ENCODE measurements at regions not wholly inside any gene's neighbourhood (a gene's known extent, or its start where the extent isn't known, plus 50 kb on each side); places are given as distances from the start of the nearest gene placed in this dataset.

GRCh38 chr1:96996001-96996400, 274.4 kb downstream of the PTBP2 start:
- DNase-seq (ENCODE audit: low spot score) = no peak

- DNase-seq (ENCODE audit: low spot score) = no peak
These were observed 276.1 kb downstream of the PTBP2 start for GRCh38 chr1:96997717-96998116.

- no peak for DNase-seq (ENCODE audit: low spot score)
These were observed 276.9 kb downstream of the PTBP2 start for GRCh38 chr1:96998466-96998865.

GRCh38 chr1:96999191-96999590, 277.6 kb downstream of the PTBP2 start:
- no peak for DNase-seq (ENCODE audit: low spot score)

DNA sequence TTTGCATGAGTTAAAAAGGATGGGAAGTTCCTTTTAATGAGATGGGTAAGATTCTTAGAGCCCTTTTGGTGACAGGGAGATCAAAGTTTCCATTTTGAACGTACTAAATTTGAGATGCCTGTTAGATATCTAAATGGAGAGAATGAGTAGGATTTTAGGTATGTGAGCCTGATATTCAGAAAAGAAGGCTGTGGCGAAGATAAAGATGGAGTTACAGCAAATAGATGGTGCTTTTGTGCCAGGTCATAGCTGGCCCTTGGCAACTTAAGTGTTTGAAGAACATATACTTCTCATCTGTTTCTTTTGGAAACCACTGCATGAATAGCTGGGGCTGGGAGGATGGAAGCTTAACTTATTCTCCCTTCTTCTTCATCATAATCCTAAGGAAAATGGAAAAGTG, 282.5 kb downstream of the PTBP2 start:
- no peak for DNase-seq (ENCODE audit: low spot score)

- no peak for DNase-seq (ENCODE audit: low spot score)
These were observed 283.2 kb downstream of the PTBP2 start for GRCh38 chr1:97004743-97005142.

DNA sequence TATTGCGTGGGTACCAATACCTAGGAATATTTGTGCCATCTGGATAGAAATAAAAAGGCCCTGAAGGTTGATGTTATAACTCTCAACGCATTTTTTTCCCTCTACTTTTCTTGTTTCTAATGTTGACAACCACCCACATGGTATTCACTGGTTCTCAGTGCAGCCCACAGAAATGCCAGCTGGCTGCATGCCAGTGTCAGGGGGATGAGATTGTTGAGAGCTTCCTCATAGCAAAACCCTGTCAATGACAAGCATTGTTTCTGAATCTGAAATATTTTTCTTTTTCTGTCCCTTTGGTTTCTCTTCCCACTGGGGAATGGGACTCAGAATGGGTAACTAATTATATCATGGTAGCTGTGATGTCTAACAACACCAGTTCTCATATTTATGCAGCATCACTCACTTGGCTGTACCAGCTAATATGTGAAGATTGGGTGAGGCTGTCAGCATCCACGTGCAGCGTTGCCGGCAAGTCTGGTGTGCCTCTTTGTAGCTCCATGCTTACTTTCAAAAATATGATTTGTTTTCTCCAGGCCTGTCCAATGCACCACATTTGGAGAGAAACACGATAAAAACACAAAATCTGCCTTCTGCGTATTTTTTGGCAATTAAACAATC, 284.6 kb downstream of the PTBP2 start:
- DNase-seq (ENCODE audit: low spot score) = no peak

DNA sequence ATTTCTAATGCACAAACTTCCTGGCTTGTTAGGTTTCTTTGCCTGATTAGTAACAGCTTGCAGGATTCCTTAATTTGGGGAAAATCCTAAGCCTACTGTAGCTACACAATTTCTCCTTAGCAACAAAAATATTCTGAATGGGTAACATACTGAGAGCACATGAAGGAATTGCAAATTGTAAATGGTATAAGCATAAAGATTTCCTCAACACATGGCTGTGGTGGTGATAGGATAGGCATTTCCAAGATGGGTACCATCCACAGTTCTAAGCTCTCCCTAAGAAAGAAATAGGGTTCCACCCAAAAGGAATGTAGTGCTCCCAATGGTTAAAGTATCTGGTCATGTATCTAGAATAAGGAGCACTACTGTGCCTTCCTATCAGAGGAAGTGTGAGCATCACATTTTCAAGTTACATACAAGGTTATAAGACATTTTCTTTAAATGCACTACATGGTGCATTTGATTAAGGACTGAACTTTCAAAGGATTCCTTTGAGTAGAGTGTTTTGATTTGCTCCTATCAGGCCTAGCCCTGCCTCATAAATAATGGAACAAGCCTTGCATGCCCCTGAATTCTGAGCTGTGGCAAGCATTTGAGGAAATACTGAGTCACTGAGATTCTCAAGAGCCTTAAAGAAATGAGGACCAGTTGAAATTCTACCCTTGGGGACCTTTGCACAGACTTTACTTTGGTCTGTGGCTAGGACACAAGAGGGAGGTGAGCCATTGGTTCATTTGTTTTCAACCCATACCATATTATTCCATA, 286.4 kb downstream of the PTBP2 start:
- no peak for DNase-seq (ENCODE audit: low spot score)

DNA sequence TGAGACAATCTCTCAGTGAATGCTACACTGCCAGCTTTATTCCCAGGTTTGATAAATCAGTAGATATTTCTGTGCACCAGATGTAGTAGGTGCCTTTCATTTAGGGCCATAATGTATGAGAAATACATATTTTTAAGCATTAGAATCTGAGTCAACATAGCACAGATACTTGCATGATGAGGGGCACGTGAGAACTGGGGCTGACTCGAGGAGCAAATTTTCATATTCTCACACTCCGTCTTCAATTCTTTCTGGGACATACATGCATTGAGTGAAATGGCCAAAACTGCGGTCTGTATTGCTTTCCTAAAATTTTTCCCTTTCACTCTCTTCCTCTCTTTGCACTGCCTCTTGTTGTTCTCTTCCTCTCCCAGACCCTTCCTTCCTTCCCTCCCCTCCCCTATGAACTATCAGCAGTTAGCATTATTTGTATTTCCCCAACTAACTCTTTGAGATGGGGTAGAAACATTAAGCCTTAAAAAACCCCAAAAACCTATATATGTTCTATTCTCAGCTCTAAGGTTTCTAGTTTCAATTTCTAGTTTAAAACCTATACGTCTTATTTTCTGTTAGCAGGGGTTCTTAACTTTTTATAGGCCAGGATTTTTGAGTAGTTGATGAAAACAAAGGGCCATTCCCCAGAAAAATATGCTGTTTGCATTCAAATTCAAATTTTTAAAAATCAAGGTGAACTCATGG, 289.1 kb downstream of the PTBP2 start:
- DNase-seq (ENCODE audit: low spot score) = no peak

DNA sequence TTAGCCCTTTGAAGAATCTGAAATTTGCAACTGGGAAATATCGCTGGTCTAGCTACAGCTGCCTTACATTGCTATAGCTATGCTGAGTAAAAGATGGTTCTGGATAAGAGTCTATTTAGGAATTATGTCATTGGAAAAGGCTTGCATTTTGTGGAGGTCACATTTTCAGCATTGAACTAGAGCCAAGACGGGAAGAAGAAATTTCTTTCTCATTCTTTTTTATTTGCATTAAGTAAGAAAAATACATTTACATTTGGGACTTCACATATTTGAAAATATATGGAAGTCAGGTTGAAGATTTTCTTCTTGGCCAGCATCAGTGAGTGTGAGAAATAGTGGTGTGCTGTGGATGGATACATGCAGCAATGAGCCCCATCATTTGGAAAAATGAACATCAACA, 291.6 kb downstream of the PTBP2 start:
- no peak for DNase-seq (ENCODE audit: low spot score)

DNA sequence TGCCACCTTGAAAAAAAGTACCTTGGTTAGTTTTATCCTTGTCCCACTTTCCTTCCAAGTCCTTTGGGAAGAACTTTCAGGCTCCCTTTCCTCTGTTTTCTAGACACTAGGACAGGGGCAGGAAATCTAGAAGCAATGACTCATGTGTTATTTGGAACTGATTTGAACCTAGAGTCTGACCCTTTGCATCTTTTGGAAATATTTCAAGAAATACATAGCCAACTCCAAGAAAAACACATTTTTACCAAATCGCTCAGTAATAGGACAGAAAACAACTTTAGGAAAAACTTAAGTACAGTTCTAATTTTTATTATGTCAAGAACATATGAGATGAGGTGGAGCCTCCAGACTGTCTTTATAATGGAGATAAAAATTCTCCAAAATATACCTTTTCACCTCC, 292.4 kb downstream of the PTBP2 start:
- DNase-seq (ENCODE audit: low spot score) = no peak

GRCh38 chr1:97014426-97014825, 292.8 kb downstream of the PTBP2 start:
- DNase-seq (ENCODE audit: low spot score) = no peak

DNA sequence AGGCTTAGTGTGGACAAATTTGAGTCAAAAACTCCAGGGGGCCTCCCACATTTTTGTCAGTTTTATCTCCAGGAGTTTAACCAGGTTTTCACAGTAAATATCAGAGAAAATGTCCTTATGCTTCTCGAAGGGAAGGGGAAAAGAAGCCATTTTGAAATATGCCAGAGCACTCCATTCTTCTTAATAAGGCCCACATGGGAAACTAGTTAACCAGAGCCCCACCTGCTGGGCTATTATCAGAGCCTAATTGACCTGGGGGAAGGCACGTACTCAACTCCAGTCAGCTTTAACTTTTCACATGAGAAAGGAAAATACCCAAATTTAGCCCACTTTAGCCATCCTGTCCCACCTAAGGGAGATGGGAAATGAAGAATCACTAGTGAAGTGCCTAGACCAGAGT, 296.3 kb downstream of the PTBP2 start:
- DNase-seq (ENCODE audit: low spot score) = no peak
